HG03432 (cell line): ENCODE measurements at regions not wholly inside any gene's neighbourhood (a gene's known extent, or its start where the extent isn't known, plus 50 kb on each side); places are given as distances from the start of the nearest gene placed in this dataset.
"Not testable (repeated sequence)": the region's sequence is repeated elsewhere in the genome, so short reads cannot be mapped to it uniquely, and the experiment has no call there.

Experiments used
- ATAC-seq: cut with Tn5 transposase; IDR thresholded peaks from one replicate; pipeline ENCODE4 v1.9.1; 2021; ENCODE audit warnings: mild to moderate bottlenecking, moderate library complexity; ENCODE audit not compliant: unreplicated experiment

DNA sequence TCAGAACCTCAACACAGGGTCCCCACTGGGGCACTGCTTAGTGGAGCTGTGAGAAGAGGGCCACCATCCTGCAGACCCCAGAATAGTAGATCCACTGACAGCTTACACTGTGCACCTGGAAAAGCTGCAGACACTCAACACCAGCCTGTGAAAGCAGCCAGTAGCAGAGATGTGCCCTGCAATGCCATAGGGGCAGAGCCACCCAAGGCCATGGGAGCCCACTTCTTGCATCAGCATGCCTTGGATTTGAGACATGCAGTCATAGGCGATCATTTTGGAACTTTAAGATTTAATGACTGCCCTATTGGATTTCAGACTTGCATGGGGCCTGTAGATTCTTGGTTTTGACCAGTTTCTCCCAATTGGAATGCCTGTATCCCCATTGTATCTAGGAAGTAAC is 1962.1 kb upstream of the PRR20A start:
- ATAC-seq, result not testable (repeated sequence)

GRCh38 chr13:55190996-55191395 is 1949.7 kb upstream of the PRR20A start:
- ATAC-seq, result no peak

GRCh38 chr13:55199134-55199533 is 1941.6 kb upstream of the PRR20A start:
- ATAC-seq, result no peak

DNA sequence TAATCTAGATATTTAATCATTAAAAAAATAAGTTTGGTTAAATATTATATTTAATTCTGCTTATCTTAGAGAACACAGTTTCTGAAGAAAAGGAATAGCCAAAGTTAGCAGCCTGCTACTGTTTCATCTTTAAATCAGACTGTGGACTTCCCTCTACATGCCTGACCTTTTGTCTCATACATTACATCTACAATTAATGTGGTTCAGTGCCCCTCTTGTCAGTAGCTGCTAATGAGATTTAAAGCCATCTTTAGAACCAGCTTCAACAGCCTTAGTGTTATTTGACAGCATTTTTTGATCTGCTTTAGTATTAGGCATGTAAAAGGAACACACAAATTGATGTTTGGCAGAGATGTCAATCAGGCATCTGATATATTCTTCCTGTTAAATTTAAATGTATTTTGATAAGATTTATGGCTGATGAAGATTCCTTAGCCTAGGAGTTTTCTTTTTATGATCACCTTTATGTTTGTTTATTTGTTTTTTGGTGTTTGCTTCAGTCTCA is 1925.8 kb upstream of the PRR20A start:
- ATAC-seq, result no peak

- no peak for ATAC-seq
Measured at GRCh38 chr13:55219538-55219937, 1921.2 kb upstream of the PRR20A start.

GRCh38 chr13:55229906-55230569 is 1910.7 kb upstream of the PRR20A start:
- ATAC-seq, result no peak

GRCh38 chr13:55230570-55230908 is 1910.2 kb upstream of the PRR20A start:
- ATAC-seq, result no peak

DNA sequence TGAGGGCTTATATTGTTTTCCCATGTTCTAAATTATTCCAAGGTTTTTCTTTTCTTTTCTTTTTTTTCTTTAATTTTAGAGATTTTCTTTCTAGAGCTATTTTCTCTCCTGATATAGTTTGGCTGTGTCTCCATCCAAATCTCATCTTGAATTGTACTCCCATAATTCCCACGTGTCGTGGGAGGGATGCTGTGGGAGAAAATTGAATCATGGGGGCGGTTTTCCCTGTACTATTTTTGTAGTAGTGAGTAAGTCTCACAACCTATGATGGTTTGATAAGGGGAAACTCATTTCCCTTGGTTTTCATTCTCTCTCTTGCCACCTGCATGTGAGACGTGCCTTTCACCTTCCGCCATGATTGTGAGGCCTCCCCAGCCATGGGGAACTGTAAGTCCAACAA is 1906.4 kb upstream of the PRR20A start:
- ATAC-seq, result no peak

GRCh38 chr13:55245005-55245644 is 1895.6 kb upstream of the PRR20A start:
- ATAC-seq, result no peak

GRCh38 chr13:55255236-55255635 is 1885.5 kb upstream of the PRR20A start:
- no peak for ATAC-seq

DNA sequence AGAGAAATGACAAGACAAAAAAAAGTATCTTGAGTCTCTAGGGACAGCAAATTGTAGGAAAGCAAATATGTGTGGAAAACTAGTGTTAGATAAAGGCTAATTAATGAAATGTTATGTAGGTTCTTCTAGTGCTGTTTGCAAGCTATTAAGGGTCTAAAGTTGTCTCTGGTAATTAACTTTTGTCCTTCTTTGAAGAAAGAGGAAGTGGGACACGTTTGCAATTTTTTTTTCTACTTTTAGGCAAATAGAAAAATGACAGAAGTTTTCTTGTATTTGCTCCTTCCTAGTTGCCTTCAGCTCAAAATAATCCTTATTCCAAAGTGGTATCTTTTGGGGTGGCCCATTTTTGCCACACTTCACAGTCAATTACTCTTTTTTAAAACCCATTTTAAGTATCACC is 1877.7 kb upstream of the PRR20A start:
- ATAC-seq, result no peak

DNA sequence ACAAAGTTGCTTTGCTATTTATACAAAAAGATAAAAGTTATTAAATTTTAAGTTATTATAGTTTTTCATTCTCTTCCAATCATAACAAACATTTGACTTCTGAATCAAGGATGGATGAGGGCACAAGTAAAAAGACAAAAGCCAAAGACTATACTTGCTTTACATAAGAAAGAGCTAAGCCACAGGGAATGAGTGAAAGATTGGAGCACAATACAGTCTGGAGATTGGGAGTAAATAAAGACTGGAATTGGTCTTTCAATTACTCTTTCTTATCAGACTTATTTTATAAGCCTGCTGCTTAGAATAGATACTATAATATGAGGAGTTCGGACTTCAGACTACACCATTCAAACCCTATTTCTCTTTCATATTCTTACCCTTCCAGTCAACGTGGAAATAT is 1874.1 kb upstream of the PRR20A start:
- no peak for ATAC-seq

DNA sequence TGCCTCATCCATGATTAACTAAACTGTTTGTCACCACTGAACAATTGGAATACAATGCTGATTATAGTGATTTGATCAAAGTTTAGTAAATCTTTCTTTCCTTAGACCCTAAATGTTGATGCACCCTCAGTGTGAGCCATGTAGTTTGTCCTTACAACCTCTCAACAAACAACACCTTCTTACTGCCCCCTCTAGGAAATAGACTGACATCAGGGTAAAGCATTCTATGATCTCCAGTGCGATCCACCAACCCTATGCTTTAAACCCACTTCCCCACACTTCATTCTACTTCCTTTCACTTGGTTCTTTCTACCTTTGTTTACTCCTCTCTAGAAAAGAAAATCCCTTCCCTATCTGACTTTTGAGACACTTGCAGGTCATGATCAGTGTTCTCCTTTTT is 1842.5 kb upstream of the PRR20A start:
- ATAC-seq, result no peak

DNA sequence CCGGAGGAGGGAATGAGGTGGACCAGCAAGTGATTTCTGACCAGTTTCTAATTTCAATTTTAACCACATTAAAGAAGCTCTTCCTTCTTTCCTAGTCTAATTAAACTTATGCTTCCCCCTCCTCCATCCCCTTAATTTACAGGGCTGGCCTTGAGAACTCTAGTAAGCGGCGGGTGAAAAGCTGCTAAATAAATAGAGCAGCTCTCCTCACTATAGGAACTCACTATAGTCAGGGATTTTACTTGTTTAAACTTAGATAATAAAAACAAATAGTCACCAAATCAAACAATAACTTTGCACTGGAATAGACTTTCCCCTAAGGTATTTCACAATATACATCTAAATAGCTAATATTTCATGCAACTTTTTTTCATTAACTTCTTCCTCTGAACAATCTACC is 1838.2 kb upstream of the PRR20A start:
- no peak for ATAC-seq

- no peak for ATAC-seq
Measured at GRCh38 chr13:55307909-55308308, 1832.8 kb upstream of the PRR20A start.

GRCh38 chr13:55341891-55342290 is 1798.8 kb upstream of the PRR20A start:
- no peak for ATAC-seq

GRCh38 chr13:55345224-55345623 is 1795.5 kb upstream of the PRR20A start:
- no peak for ATAC-seq

DNA sequence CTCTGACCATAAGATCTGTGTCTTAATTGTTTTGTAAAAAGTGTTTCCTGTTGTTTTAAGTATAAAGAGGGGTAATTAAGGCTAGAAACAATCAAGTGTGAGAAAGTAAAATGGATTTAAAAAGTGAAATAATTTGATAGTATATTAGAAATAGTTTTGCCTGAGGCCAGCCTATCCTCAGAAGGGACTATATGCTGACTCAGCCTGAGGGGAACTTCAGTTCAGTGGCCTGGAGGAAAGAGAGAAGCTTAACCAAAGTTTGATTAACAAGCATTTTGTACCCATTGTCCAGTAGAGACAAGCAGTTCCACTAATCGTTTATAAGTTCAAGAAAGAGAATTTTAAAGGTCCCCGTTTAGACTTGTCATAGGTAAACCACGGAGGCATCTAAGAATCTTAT is 1793.2 kb upstream of the PRR20A start:
- ATAC-seq, result no peak

DNA sequence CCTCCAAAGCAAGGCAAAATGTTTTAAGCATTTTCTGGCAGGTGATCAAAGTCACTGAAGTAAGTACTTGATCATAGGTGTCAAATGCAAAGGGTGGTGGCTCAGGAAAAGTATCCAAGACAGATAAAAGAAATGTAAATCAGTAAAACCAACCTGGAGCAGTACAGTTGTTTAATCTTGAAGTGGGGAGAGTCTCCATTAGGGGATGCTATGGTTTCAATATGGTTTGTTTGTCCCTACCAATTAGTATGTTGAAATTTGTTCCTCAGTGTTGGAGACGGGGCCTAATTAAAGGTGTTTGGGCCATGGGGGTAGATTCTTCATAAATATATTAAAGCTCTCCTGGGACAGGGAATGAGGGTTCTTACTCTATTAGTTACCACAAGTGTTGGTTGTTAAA is 1781.7 kb upstream of the PRR20A start:
- ATAC-seq, result no peak

- no peak for ATAC-seq
Measured at GRCh38 chr13:55361141-55361540, 1779.6 kb upstream of the PRR20A start.

GRCh38 chr13:55366676-55367075 is 1774.0 kb upstream of the PRR20A start:
- ATAC-seq, result no peak

- ATAC-seq, result no peak
Measured at GRCh38 chr13:55394470-55394869, 1746.2 kb upstream of the PRR20A start.

DNA sequence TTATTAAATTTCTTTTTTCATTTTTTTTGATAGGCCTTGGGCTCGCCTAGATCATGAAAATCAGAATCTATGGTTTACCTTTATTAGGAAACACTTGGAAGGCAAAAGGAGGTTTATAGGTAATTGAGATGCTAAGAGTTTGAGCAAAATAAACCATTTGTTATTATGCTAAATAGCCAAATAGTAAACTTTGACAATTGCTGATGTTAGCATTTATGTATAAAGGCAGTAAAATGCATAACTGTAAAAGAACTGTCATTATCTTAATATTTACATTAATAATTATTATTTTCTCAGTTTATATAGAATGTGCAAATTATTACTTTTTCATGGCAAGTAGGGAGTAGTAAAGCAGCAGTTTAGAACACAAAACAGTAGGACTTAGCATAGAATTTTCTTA is 1737.8 kb upstream of the PRR20A start:
- ATAC-seq, result no peak
